Urinary bladder (tissue), 1 donor: ENCODE measurements at regions not wholly inside any gene's neighbourhood (a gene's known extent, or its start where the extent isn't known, plus 50 kb on each side); places are given as distances from the start of the nearest gene placed in this dataset. TPM values are rescaled to one million over a fixed set of nuclear protein-coding genes. Genes with fewer than 3 reads are reported as not detected.

Source experiments
- small RNA-seq: library from RNA; depleted of rRNA; stranded (forward); fragments of <200 nt; gene quantifications from one replicate; pipeline ENCODE3, GENCODE V24; 2014

Small RNA genes in the stretch of these regions (small RNA-seq; reads per million reads assigned to genes)
- gene AC010385.1 (not detected), gene AC010385.3 (not detected), gene AC026421.1 (not detected), gene AC114300.1 (not detected), gene LSP1P3 (not detected), gene RF00425 (not detected), gene RNU6-738P (not detected), gene RNU6-909P (not detected), gene UBL5P1 (not detected)
